ENCODE measurements at regions not wholly inside any gene's neighbourhood (a gene's known extent, or its start where the extent isn't known, plus 50 kb on each side); places are given as distances from the start of the nearest gene placed in this dataset.
"Not testable (repeated sequence)": the region's sequence is repeated elsewhere in the genome, so short reads cannot be mapped to it uniquely, and the experiment has no call there.

- DNase-seq: no peak
Observed at GRCh38 chr10:85408388-85408787, 958.2 kb downstream of the GRID1 start.

- not testable (repeated sequence) for DNase-seq
Observed at GRCh38 chr10:85410586-85410985, 956.0 kb downstream of the GRID1 start.

DNA sequence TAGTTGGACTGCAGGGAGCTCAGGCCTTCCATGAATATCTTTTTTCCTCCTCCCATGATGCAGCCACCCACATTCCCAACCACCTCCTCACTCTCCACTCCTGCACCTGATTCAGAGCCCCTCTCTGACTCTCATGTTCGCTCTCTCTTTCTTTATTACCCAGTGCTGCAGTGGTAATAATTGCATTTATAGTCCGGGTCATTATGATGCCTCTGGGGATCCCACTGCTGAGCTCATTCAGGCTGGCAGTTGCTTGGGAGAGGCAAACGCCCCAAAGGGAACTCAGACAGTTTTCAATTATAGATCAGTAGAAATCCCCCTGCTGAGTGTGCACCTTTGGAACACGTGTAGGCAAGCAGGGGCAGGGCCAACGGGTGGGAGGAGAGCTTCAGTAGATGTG, 953.0 kb downstream of the GRID1 start:
- DNase-seq: no peak

GRCh38 chr10:85420501-85421191, 945.9 kb downstream of the GRID1 start:
- no peak for DNase-seq

- DNase-seq: no peak
Observed at GRCh38 chr10:85421421-85421820, 945.2 kb downstream of the GRID1 start.

GRCh38 chr10:85429126-85429525, 937.5 kb downstream of the GRID1 start:
- no peak for DNase-seq

DNA sequence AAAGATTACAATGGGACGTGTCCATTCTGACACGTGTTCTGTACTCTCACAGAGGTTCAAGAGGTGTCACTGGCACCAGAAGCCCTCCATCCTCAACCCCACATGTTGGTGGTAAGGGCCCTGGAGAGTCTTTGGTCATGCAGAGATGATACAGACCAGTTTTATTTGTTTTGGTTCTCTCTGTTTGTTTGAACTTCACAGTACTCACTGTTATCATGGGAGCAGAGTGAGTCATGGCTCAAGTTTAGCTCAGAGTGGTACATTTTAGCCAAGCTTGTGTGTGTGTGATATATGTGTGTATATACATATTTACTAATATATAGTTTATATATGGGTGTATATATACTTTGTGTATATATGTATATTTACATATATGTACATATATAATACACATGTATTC, 935.6 kb downstream of the GRID1 start:
- DNase-seq: no peak

DNA sequence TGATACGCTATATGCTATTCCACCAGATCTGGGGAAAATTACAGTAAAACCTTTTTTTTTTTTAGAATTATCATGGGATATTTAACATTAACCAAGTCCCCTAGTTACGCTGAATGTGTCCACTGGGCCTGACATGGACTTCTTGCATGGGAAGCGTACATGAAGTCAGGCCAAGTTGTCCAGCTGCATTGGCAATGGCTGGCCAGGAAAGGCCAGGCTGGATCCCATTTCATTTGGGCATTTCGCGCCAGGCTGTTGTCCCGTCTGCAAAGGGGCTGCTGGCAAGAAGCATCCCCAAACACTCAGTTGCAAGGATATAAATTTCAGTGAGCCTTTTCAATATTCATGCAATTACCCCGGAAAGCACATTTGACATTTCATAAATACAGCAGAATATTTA, 933.3 kb downstream of the GRID1 start:
- no peak for DNase-seq

- no peak for DNase-seq
Observed at GRCh38 chr10:85444868-85445267, 921.7 kb downstream of the GRID1 start.

DNA sequence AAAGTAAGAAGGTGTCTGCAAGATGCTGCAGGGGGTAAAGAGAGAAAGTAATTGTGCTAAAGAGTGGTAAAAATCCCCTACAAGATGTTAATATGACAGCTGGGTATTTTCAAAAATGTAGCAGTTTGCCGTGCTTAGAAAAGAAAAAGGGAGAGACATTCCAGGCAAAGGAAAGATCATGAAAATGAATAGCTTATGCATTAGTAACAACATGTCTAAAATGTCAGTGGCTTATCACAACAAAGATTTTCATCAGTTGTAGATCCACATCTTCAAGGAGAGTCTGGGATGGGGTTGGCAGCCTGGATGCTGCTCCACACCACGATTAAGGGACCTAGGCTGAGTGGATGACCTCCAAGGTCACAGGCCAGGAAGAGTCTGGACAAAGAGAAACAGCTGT, 920.9 kb downstream of the GRID1 start:
- DNase-seq: no peak

GRCh38 chr10:85446827-85447226, 919.8 kb downstream of the GRID1 start:
- no peak for DNase-seq

DNA sequence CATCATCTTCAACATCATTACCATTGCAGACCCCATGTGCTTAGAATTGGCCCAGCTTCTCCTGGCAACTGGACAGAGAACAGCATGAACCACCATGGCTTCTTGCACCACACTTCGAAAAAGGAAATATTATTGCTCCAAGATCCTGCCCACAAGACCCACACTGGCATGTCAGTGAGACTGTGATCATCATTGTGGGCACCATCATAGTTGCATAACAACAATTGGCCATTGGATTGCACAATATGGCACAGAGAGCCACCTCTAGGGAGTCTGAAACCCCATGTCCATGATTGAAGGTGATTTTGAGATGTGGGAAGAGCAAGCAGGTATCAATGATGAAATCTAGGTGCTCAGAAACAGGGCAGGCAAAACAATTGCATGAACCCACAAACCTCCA, 918.9 kb downstream of the GRID1 start:
- DNase-seq: no peak

GRCh38 chr10:85448716-85449115, 917.9 kb downstream of the GRID1 start:
- no peak for DNase-seq

DNA sequence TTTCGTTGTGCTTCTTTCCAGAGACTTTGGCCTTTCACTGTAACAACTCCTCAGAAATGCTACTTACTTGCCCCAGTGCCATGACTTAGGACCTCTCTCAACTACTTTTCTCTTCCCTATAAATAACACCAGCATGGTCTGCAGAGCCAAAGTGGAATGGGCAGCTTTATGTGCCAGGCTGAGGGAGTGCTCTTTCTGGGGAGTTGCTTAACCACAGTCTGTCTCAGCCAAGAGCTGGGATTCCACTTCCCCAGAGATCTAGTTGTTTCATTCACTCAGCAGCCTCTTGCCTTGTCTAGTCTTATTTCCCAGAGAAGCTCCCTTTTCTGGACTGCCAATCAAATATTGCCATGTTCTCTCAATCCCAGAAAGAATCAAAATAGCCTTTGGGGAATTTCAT, 912.2 kb downstream of the GRID1 start:
- DNase-seq: no peak

DNA sequence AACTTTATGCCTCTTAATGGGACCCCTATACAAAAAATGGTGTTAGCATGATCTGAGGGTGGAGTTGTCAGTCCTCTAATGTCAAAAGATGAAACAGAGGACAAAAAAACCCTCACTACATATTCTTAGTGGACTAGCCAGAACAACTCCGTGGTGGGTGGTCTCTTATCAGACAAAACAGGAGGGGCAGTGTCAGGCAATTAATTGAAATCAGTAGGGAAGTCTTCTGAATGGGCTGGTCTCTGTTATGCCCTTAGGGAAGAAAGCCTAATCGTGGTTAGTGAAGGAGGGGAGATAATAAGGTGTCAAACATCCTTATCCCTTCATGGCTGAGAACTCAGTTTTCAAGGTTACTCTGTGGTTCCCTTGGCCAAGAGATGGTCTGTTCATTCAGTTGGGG, 909.4 kb downstream of the GRID1 start:
- DNase-seq: no peak

DNA sequence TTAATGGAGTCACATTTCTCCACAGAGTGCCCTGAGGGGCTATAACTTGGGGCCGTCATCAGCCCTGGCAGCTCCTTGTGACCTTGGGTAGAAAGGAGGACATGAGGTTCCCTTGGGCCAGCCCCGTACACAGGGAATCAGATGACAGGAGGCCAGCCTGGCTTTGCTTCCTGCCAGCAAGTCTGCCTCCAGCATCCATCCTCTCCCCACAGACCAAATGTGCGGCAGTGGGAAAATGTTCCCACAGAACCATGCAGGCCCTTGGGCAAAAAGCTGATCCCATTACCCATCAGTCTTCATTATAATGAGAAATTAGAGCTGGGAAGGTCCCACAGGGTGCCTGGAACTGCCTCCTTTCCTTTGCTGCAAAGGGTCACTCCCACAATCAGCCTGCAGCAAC, 908.3 kb downstream of the GRID1 start:
- no peak for DNase-seq

- no peak for DNase-seq
Observed at GRCh38 chr10:85459906-85460305, 906.7 kb downstream of the GRID1 start.

DNA sequence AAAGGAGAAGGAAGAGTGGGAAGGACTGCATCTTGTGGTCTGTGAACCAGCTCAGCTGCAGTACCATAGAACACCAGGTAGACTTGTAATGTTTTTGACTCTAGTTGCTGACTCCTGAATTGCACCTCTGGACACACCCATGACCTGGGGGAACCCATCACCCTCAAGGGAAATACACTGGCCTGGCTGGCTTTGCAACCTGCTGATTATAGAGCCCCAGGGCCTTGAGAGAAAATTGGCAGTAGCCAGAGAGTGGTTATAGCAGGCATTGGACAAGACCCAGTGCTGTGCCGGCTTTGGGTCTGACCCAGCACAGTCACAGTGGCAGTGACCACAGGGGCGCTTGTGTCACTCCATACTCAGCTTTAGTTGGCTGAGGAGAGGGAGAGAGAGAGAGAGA, 902.3 kb downstream of the GRID1 start:
- no peak for DNase-seq

DNA sequence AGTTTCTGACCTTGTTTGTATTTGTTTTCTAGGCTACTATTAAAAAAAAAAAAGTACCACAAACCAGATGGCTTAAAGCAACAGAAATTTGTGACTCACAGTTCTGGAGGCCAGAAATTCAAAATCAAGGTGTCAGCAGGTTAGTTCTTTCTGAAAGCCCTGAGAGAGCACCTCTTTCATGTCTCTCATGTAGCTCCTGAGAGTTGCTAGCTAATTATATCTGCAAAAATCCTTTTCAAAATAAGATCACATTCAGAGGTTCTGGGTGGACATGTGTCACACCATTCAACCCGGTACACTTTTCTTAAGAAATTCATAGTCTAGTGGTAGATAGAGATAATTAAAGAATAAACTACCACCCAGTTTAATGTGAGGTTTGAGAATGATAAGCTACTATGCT, 888.6 kb downstream of the GRID1 start:
- no peak for DNase-seq

DNA sequence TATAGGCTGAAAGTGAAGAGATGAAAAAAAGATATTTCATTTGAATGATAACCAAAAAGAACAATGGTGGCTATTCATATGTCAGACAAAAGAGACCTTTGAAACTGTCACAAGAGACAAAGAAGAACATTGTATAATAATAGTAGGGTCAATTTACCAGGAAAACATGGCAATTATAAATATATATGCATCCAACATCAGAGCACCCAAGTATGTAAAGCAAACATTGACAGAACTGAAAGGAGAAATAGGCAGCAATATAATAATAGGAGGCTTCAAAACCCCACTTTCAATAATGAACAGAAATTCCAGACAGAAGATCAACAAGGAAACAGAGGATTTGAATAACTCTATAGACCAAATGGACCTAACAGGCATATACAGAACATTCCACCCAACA, 876.2 kb downstream of the GRID1 start:
- no peak for DNase-seq

- no peak for DNase-seq
Observed at GRCh38 chr10:85491652-85492051, 874.9 kb downstream of the GRID1 start.

GRCh38 chr10:85492684-85493083, 873.9 kb downstream of the GRID1 start:
- no peak for DNase-seq

DNA sequence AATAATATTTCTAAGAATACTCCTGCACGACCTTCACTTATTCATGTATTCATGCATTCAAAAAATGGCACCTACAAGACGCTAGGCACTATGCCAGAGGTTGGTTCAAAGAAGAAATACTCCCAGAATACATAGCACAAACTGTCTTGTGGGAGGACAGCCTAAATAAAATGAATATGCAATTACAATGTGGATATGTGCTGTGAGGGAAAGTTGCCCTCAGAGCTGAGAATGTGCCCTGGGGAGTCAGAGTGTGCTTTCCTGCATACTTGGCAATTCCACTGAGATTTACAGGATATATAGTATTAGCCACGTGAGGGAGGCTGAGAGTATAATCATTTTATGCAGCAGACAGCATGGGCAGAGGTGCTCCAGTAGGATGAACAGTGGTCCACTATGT, 872.9 kb downstream of the GRID1 start:
- DNase-seq: no peak

- DNase-seq: not testable (repeated sequence)
Observed at GRCh38 chr10:85504641-85505040, 862.0 kb downstream of the GRID1 start.

DNA sequence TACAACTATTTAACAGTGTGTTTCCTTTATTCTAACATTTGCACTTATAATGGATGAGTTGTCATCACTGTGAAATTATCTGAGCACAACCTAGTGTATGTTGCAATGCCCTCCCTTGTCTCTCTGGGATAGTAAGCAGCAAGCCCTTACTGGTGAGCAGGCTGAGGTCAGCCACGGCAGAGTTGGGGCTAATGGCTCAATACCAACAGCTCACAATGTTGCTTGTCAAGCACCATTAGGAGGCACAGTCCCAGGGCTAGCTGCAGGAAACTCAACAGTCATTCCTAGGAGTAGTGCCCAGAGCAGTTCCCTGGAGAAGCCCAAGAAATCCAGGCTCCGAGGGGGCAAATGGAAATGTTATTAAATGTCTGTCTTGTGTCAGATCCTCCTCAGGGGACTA, 858.4 kb downstream of the GRID1 start:
- no peak for DNase-seq

GRCh38 chr10:85510682-85511081, 855.9 kb downstream of the GRID1 start:
- DNase-seq: no peak

Measured in NCI-H774 (cell line).